Vagina (tissue), 2 donors: ENCODE measurements at regions not wholly inside any gene's neighbourhood (a gene's known extent, or its start where the extent isn't known, plus 50 kb on each side); places are given as distances from the start of the nearest gene placed in this dataset.

ENCODE experiments used
- DNase-seq, 2 donors: peaks; one replicate each; pipeline ENCODE4 v3.0.0-alpha.2; 2017; ENCODE audit errors: extremely low spot score in 2 of 2
- H3K27ac ChIP-seq: fragments of 200-600 bp; sonication (generic); one replicate; pipeline ENCODE4 v1.5.1; 2019
- H3K27me3 ChIP-seq: fragments of 200-600 bp; sonication (generic); one replicate; pipeline ENCODE4 v1.5.1; 2019
- H3K36me3 ChIP-seq, 2 donors: fragments of 200-600 bp; sonication (generic); one replicate each; pipeline ENCODE4 v1.5.1; 2017 to 2019
- H3K4me1 ChIP-seq: fragments of 200-600 bp; sonication (generic); one replicate; pipeline ENCODE4 v1.5.1; 2019
- H3K4me3 ChIP-seq, 2 donors: fragments of 200-600 bp; sonication (generic); 1 replicate in 1 of 2; 2 replicates in 1 of 2; pipeline ENCODE4 v1.5.1; 2016 to 2019
- H3K9me3 ChIP-seq: fragments of 200-600 bp; sonication (generic); one replicate; pipeline ENCODE4 v1.5.1; 2019
- POLR2A ChIP-seq, 2 donors: fragments of 450-650 bp; IDR thresholded peaks; one replicate each; pipeline ENCODE4 v1.6.1; 2017; ENCODE audit warnings: antibody characterized with exemption in 2 of 2, mild to moderate bottlenecking in 2 of 2, moderate library complexity in 2 of 2
- POLR2AphosphoS5 ChIP-seq, 2 donors: sonication (generic); formaldehyde crosslinking; IDR thresholded peaks; one replicate each; pipeline ENCODE4 v1.9.0; 2017; ENCODE audit warnings: antibody characterized with exemption in 2 of 2, mild to moderate bottlenecking in 2 of 2, low read depth in 1 of 2; ENCODE audit not compliant: insufficient read depth in 1 of 2
- intact Hi-C: fragments of 100-400 bp; cut with DNase I; formaldehyde crosslinking; loops from one replicate; pipeline ENCODE4 v1.15.1; 2023
- TF ChIP-seq, protein P1 (sequence below), 3 experiments: fragments of 450-650 bp in 2 of 3; fragments of 200-600 bp in 1 of 3; sonication (generic) in 1 of 3; IDR thresholded peaks; one replicate each; pipeline ENCODE4 v1.5.1; 2017 to 2019; ENCODE audit warnings: antibody characterized with exemption in 3 of 3, mild to moderate bottlenecking in 2 of 3, moderate library complexity in 2 of 3

DNA sequence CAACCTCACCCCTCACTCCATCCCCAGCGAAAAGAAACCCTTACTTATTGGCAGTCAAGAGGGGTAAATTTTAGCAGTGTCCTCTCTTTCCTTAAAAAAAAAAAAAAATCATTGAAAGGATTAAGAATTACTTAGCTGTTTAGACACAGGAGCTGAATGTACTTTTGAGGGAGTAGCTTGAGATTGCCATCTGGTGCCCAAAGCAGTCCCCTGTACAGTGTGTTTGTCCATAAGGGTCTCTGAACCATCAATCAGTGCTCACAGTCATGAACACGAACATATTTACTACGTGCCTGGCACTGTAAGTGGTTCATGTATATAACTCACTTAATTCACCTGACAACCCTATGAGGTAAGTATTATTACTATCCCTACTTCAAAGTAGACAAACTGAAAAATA, 463.5 kb downstream of the RAP2B start:
- Histone ChIP-seq H3K9me3 (no peaks in the 10 kb centered on the region), H3K36me3 (no peaks in the 10 kb centered on the region), H3K27ac (no peak overlapping the region), H3K4me1 (no peaks in the 10 kb centered on the region), H3K4me3 (no peak overlapping the region), H3K27me3 (no peaks in the 10 kb centered on the region)
- no peak for DNase-seq
- TF ChIP-seq, protein P1, sequence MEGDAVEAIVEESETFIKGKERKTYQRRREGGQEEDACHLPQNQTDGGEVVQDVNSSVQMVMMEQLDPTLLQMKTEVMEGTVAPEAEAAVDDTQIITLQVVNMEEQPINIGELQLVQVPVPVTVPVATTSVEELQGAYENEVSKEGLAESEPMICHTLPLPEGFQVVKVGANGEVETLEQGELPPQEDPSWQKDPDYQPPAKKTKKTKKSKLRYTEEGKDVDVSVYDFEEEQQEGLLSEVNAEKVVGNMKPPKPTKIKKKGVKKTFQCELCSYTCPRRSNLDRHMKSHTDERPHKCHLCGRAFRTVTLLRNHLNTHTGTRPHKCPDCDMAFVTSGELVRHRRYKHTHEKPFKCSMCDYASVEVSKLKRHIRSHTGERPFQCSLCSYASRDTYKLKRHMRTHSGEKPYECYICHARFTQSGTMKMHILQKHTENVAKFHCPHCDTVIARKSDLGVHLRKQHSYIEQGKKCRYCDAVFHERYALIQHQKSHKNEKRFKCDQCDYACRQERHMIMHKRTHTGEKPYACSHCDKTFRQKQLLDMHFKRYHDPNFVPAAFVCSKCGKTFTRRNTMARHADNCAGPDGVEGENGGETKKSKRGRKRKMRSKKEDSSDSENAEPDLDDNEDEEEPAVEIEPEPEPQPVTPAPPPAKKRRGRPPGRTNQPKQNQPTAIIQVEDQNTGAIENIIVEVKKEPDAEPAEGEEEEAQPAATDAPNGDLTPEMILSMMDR (IDR thresholded peaks at IDR 0.05), result no peak
- TF ChIP-seq POLR2A (IDR thresholded peaks at IDR 0.05) (no peak), POLR2AphosphoS5 (IDR thresholded peaks at IDR 0.05; ENCODE audit: insufficient read depth in 1 of 2, low read depth in 1 of 2) (no peak)
- intact Hi-C loops, result no loop called here

DNA sequence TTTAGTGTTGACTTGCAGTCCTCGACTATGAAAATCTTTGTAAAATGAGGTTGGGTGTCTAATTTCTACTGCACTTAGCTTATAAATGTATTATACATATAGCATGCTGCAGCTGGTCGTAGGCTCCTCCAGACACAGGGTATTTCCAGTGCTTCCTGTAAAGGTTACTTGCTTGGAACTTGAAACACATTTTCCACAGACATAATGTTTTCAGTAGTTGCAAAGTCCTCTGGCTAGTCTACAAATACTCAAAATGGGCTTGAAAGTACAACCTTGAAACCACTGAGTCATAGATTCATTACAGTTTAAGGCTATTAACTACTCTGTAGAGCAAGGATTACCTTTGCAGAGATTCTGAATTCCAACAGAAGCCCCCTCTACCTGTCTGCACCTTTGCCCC, 464.1 kb downstream of the RAP2B start:
- no peak overlapping the region for H3K27ac ChIP-seq
- no peaks in the 10 kb centered on the region for H3K36me3 ChIP-seq
- H3K27me3 ChIP-seq, result no peaks in the 10 kb centered on the region
- intact Hi-C loops, result no loop called here
- H3K4me3 ChIP-seq, result no peak overlapping the region
- no peak for TF ChIP-seq POLR2AphosphoS5 (IDR thresholded peaks at IDR 0.05; ENCODE audit: insufficient read depth in 1 of 2, low read depth in 1 of 2)
- no peak for TF ChIP-seq POLR2A (IDR thresholded peaks at IDR 0.05)
- TF ChIP-seq, protein P1 (IDR thresholded peaks at IDR 0.05), result no peak
- no peak for DNase-seq
- H3K4me1 ChIP-seq, result no peaks in the 10 kb centered on the region
- H3K9me3 ChIP-seq, result no peaks in the 10 kb centered on the region

DNA sequence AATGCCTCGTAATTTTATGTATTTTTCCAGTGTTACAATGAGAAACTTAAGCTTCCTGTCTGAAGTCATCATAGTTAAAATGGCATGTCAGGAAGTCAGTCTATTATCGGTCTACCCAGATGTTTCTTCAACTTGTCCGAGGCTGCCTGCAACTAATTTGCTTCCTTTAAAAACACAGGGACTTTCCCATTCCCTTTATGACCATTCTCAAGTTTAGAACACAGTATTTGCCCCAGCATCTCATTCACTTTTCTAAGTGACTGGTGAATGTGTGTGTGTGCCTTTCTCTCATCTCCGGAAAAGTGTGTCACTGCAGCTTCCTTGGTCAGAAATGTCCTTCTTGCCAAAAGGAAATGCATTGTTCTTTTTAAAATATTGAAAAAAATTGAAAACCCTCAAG, 466.6 kb downstream of the RAP2B start:
- no peak overlapping the region for H3K4me3 ChIP-seq
- H3K27ac ChIP-seq, result no peak overlapping the region
- no peaks in the 10 kb centered on the region for H3K36me3 ChIP-seq
- intact Hi-C loops, result no loop called here
- H3K4me1 ChIP-seq, result no peaks in the 10 kb centered on the region
- no peaks in the 10 kb centered on the region for H3K9me3 ChIP-seq
- H3K27me3 ChIP-seq, result no peaks in the 10 kb centered on the region
- DNase-seq, result no peak
- TF ChIP-seq, protein P1 (IDR thresholded peaks at IDR 0.05), result no peak
- no peak for TF ChIP-seq POLR2AphosphoS5 (IDR thresholded peaks at IDR 0.05; ENCODE audit: insufficient read depth in 1 of 2, low read depth in 1 of 2)
- TF ChIP-seq POLR2A (IDR thresholded peaks at IDR 0.05), result no peak

DNA sequence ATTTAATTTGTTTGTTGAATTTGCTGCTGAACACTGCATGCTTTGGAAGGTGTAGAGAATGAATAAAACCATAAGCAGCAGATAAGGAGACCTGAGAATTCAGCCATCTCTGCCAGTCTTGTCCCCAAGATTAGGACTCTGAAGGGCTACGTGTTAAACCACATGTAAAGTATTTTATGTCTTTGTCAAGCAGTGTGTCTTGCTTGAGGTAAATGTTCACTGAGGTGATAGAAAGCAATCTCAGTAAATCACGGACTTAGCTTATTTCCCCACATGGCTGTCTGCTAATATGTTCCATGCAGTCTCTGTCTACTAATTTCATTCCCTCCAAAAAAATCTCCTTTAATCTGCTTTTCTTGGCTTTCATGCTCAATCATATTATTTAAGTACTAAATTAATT, 467.1 kb downstream of the RAP2B start:
- TF ChIP-seq, protein P1 (IDR thresholded peaks at IDR 0.05), result no peak
- TF ChIP-seq POLR2AphosphoS5 (IDR thresholded peaks at IDR 0.05; ENCODE audit: insufficient read depth in 1 of 2, low read depth in 1 of 2) (no peak), POLR2A (IDR thresholded peaks at IDR 0.05) (no peak)
- intact Hi-C loops, result no loop called here
- Histone ChIP-seq H3K4me3 (no peak overlapping the region), H3K27ac (no peak overlapping the region), H3K9me3 (no peaks in the 10 kb centered on the region), H3K27me3 (no peaks in the 10 kb centered on the region), H3K4me1 (no peaks in the 10 kb centered on the region), H3K36me3 (no peaks in the 10 kb centered on the region)
- DNase-seq, result no peak

DNA sequence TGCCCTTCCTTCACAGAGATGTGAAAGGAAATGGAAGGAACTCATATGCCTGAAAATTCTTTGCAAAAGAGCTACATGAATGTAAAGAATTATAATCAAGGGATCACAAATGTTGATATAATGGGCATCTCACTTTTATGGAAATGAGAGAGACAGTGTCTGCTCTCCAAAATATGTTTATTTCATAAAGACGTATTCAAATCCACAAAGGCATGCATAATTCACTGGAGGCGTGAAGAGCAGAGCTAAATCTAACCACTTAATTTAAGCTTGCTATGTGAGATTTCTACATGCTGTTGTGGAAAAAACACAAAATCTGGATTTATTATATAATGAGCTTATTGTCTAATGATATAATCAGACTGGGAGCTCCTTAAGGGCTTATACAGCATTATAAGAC, 469.1 kb downstream of the RAP2B start:
- TF ChIP-seq, protein P1 (IDR thresholded peaks at IDR 0.05), result no peak
- TF ChIP-seq POLR2A (IDR thresholded peaks at IDR 0.05) (no peak), POLR2AphosphoS5 (IDR thresholded peaks at IDR 0.05; ENCODE audit: insufficient read depth in 1 of 2, low read depth in 1 of 2) (no peak)
- no peaks in the 10 kb centered on the region for H3K36me3 ChIP-seq
- no peaks in the 10 kb centered on the region for H3K9me3 ChIP-seq
- no peak for DNase-seq
- intact Hi-C loops, result no loop called here
- H3K27me3 ChIP-seq, result no peaks in the 10 kb centered on the region
- H3K27ac ChIP-seq, result no peak overlapping the region
- no peak overlapping the region for H3K4me3 ChIP-seq
- H3K4me1 ChIP-seq, result no peaks in the 10 kb centered on the region
